ENCODE measurements at regions not wholly inside any gene's neighbourhood (a gene's known extent, or its start where the extent isn't known, plus 50 kb on each side); places are given as distances from the start of the nearest gene placed in this dataset.

GRCh38 chr10:61847640-61848039 is 53.9 kb upstream of the ARID5B start:
- TF ChIP-seq RFX5 (IDR thresholded peaks at IDR 0.05; ENCODE audit: low read length) (no peak), CTCF (IDR thresholded peaks at IDR 0.05) (no peak), USF1 (IDR thresholded peaks at IDR 0.05; ENCODE audit: borderline replicate concordance, low read depth) (no peak), EP300 (IDR thresholded peaks at IDR 0.05; ENCODE audit: borderline replicate concordance in 1 of 2, low read depth in 1 of 2, low read length in 1 of 2) (no peak), IRF3 (IDR thresholded peaks at IDR 0.05; ENCODE audit: low read depth, low read length) (no peak), FOSL2 (IDR thresholded peaks at IDR 0.05; ENCODE audit: borderline replicate concordance, low read depth) (no peak), JUND (IDR thresholded peaks at IDR 0.05) (no peak), TAF1 (IDR thresholded peaks at IDR 0.05; ENCODE audit: borderline replicate concordance, low read depth, low read length) (no peak)
